GM23338 (cell line): ENCODE measurements at regions not wholly inside any gene's neighbourhood (a gene's known extent, or its start where the extent isn't known, plus 50 kb on each side); places are given as distances from the start of the nearest gene placed in this dataset.

Experiments
- CREB1 ChIP-seq: fragments of 250-450 bp; sonication (Bioruptor Pico); IDR thresholded peaks from 2 replicates; pipeline ENCODE4 v1.5.0; 2020; ENCODE audit warnings: low read depth, mild to moderate bottlenecking, moderate library complexity
- EZH2 ChIP-seq: fragments of 200-600 bp; sonication (generic); IDR thresholded peaks from one replicate; pipeline ENCODE4 v1.8.0; 2017; ENCODE audit warnings: antibody characterized with exemption, mild to moderate bottlenecking, low read depth; ENCODE audit not compliant: unreplicated experiment
- EZH2phosphoT487 ChIP-seq: fragments of 200-600 bp; sonication (generic); IDR thresholded peaks from one replicate; pipeline ENCODE4 v1.8.1; 2018; ENCODE audit warnings: antibody characterized with exemption; ENCODE audit not compliant: unreplicated experiment
- JUNB ChIP-seq: IDR thresholded peaks from one replicate; pipeline ENCODE4 v1.6.1; 2016; ENCODE audit warnings: antibody characterized with exemption; ENCODE audit not compliant: unreplicated experiment
- NANOG ChIP-seq: IDR thresholded peaks from 2 replicates; pipeline ENCODE4 v1.6.1; 2016; ENCODE audit warnings: antibody characterized with exemption, borderline replicate concordance
- POLR2AphosphoS5 ChIP-seq: IDR thresholded peaks from 2 replicates; pipeline ENCODE4 v1.6.1; 2016; ENCODE audit warnings: antibody characterized with exemption, low read depth
- ZNF331 ChIP-seq: fragments of 250-450 bp; sonication (Bioruptor Pico); IDR thresholded peaks from 2 replicates; pipeline ENCODE4 v1.5.0; 2020; ENCODE audit warnings: low read depth, mild to moderate bottlenecking, moderate library complexity
- TF ChIP-seq, protein P1 (sequence below), 2 experiments: fragments of 200-600 bp in 1 of 2; sonication (generic) in 1 of 2; conservative IDR thresholded peaks; 2 replicates each; pipeline versions ENCODE4 v1.5.1 to v1.6.1; 2016 to 2017; ENCODE audit warnings: antibody characterized with exemption in 2 of 2, low read depth in 2 of 2, mild to moderate bottlenecking in 2 of 2, moderate library complexity in 1 of 2
- TF ChIP-seq, protein P2 (sequence below): IDR thresholded peaks from one replicate; pipeline ENCODE4 v1.6.1; 2018; ENCODE audit warnings: antibody characterized with exemption; ENCODE audit not compliant: unreplicated experiment
- TF ChIP-seq, protein P3 (sequence below): fragments of 250-450 bp; sonication (Bioruptor Pico); IDR thresholded peaks from 2 replicates; pipeline ENCODE4 v1.5.0; 2020; ENCODE audit warnings: mild to moderate bottlenecking, moderate library complexity
- TF ChIP-seq, protein P4 (sequence below): IDR thresholded peaks from 2 replicates; pipeline ENCODE4 v1.6.1; 2016; ENCODE audit warnings: antibody characterized with exemption

DNA sequence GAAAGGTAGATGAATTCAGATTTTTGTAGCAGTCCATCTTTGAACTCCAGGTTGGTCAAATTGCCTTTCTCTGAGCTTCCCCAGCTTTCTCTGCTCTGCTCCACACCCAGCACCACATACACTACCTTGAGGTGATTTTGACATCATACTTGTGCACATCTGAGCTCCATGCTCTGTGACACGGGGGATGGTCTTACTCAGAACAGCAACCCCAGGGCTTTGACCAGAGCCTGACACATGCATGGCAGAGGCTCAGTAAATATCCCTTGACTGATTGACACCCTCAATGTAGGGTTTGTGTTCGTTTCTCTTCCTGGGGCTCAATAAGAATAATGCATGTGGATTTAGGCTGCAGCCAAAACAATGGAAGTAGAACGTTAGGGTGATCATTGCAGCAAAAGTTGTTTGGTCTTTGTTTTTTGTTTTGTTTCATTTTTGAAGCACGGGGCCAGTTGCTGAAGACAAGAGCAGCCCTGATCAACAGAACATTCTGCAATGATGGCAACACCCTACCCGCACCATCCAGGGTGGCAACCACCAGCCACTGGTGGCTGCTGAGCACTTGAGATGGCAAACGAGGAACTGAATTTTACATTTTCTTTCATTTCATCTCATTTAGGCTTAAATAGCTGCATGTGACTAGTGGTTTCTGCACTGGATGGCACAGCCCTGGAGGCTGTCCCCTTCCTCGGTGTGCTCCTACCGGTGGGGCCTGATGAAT, 224.8 kb upstream of the TNRC6C start:
- TF ChIP-seq POLR2AphosphoS5, result no peak
- TF ChIP-seq, protein P1, sequence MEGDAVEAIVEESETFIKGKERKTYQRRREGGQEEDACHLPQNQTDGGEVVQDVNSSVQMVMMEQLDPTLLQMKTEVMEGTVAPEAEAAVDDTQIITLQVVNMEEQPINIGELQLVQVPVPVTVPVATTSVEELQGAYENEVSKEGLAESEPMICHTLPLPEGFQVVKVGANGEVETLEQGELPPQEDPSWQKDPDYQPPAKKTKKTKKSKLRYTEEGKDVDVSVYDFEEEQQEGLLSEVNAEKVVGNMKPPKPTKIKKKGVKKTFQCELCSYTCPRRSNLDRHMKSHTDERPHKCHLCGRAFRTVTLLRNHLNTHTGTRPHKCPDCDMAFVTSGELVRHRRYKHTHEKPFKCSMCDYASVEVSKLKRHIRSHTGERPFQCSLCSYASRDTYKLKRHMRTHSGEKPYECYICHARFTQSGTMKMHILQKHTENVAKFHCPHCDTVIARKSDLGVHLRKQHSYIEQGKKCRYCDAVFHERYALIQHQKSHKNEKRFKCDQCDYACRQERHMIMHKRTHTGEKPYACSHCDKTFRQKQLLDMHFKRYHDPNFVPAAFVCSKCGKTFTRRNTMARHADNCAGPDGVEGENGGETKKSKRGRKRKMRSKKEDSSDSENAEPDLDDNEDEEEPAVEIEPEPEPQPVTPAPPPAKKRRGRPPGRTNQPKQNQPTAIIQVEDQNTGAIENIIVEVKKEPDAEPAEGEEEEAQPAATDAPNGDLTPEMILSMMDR (conservative IDR thresholded peaks at IDR 0.05; ENCODE audit: low read depth in 2 of 2), result no peak
- no peak for TF ChIP-seq JUNB
- TF ChIP-seq, protein P2, sequence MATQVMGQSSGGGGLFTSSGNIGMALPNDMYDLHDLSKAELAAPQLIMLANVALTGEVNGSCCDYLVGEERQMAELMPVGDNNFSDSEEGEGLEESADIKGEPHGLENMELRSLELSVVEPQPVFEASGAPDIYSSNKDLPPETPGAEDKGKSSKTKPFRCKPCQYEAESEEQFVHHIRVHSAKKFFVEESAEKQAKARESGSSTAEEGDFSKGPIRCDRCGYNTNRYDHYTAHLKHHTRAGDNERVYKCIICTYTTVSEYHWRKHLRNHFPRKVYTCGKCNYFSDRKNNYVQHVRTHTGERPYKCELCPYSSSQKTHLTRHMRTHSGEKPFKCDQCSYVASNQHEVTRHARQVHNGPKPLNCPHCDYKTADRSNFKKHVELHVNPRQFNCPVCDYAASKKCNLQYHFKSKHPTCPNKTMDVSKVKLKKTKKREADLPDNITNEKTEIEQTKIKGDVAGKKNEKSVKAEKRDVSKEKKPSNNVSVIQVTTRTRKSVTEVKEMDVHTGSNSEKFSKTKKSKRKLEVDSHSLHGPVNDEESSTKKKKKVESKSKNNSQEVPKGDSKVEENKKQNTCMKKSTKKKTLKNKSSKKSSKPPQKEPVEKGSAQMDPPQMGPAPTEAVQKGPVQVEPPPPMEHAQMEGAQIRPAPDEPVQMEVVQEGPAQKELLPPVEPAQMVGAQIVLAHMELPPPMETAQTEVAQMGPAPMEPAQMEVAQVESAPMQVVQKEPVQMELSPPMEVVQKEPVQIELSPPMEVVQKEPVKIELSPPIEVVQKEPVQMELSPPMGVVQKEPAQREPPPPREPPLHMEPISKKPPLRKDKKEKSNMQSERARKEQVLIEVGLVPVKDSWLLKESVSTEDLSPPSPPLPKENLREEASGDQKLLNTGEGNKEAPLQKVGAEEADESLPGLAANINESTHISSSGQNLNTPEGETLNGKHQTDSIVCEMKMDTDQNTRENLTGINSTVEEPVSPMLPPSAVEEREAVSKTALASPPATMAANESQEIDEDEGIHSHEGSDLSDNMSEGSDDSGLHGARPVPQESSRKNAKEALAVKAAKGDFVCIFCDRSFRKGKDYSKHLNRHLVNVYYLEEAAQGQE, result no peak
- TF ChIP-seq EZH2phosphoT487, result no peak
- TF ChIP-seq NANOG, result no peak
- no peak for TF ChIP-seq ZNF331 (CRISPR knock-in tag)
- TF ChIP-seq, protein P3, sequence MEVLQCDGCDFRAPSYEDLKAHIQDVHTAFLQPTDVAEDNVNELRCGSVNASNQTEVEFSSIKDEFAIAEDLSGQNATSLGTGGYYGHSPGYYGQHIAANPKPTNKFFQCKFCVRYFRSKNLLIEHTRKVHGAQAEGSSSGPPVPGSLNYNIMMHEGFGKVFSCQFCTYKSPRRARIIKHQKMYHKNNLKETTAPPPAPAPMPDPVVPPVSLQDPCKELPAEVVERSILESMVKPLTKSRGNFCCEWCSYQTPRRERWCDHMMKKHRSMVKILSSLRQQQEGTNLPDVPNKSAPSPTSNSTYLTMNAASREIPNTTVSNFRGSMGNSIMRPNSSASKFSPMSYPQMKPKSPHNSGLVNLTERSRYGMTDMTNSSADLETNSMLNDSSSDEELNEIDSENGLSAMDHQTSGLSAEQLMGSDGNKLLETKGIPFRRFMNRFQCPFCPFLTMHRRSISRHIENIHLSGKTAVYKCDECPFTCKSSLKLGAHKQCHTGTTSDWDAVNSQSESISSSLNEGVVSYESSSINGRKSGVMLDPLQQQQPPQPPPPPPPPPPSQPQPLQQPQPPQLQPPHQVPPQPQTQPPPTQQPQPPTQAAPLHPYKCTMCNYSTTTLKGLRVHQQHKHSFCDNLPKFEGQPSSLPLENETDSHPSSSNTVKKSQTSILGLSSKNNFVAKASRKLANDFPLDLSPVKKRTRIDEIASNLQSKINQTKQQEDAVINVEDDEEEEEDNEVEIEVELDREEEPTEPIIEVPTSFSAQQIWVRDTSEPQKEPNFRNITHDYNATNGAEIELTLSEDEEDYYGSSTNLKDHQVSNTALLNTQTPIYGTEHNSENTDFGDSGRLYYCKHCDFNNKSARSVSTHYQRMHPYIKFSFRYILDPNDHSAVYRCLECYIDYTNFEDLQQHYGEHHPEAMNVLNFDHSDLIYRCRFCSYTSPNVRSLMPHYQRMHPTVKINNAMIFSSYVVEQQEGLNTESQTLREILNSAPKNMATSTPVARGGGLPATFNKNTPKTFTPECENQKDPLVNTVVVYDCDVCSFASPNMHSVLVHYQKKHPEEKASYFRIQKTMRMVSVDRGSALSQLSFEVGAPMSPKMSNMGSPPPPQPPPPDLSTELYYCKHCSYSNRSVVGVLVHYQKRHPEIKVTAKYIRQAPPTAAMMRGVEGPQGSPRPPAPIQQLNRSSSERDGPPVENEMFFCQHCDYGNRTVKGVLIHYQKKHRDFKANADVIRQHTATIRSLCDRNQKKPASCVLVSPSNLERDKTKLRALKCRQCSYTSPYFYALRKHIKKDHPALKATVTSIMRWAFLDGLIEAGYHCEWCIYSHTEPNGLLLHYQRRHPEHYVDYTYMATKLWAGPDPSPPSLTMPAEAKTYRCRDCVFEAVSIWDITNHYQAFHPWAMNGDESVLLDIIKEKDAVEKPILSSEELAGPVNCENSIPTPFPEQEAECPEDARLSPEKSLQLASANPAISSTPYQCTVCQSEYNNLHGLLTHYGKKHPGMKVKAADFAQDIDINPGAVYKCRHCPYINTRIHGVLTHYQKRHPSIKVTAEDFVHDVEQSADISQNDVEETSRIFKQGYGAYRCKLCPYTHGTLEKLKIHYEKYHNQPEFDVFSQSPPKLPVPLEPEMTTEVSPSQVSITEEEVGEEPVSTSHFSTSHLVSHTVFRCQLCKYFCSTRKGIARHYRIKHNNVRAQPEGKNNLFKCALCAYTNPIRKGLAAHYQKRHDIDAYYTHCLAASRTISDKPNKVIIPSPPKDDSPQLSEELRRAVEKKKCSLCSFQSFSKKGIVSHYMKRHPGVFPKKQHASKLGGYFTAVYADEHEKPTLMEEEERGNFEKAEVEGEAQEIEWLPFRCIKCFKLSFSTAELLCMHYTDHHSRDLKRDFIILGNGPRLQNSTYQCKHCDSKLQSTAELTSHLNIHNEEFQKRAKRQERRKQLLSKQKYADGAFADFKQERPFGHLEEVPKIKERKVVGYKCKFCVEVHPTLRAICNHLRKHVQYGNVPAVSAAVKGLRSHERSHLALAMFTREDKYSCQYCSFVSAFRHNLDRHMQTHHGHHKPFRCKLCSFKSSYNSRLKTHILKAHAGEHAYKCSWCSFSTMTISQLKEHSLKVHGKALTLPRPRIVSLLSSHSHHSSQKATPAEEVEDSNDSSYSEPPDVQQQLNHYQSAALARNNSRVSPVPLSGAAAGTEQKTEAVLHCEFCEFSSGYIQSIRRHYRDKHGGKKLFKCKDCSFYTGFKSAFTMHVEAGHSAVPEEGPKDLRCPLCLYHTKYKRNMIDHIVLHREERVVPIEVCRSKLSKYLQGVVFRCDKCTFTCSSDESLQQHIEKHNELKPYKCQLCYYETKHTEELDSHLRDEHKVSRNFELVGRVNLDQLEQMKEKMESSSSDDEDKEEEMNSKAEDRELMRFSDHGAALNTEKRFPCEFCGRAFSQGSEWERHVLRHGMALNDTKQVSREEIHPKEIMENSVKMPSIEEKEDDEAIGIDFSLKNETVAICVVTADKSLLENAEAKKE (CRISPR knock-in tag), result no peak
- TF ChIP-seq CREB1, result no peak
- TF ChIP-seq, protein P4, sequence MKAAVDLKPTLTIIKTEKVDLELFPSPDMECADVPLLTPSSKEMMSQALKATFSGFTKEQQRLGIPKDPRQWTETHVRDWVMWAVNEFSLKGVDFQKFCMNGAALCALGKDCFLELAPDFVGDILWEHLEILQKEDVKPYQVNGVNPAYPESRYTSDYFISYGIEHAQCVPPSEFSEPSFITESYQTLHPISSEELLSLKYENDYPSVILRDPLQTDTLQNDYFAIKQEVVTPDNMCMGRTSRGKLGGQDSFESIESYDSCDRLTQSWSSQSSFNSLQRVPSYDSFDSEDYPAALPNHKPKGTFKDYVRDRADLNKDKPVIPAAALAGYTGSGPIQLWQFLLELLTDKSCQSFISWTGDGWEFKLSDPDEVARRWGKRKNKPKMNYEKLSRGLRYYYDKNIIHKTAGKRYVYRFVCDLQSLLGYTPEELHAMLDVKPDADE, result no peak
- TF ChIP-seq EZH2, result no peak
